GM21717 (cell line): ENCODE measurements at regions not wholly inside any gene's neighbourhood (a gene's known extent, or its start where the extent isn't known, plus 50 kb on each side); places are given as distances from the start of the nearest gene placed in this dataset.

Experiments used
- ATAC-seq: cut with Tn5 transposase; IDR thresholded peaks from one replicate; pipeline ENCODE4 v1.9.1; 2021; ENCODE audit warnings: mild to moderate bottlenecking, moderate library complexity; ENCODE audit not compliant: unreplicated experiment

DNA sequence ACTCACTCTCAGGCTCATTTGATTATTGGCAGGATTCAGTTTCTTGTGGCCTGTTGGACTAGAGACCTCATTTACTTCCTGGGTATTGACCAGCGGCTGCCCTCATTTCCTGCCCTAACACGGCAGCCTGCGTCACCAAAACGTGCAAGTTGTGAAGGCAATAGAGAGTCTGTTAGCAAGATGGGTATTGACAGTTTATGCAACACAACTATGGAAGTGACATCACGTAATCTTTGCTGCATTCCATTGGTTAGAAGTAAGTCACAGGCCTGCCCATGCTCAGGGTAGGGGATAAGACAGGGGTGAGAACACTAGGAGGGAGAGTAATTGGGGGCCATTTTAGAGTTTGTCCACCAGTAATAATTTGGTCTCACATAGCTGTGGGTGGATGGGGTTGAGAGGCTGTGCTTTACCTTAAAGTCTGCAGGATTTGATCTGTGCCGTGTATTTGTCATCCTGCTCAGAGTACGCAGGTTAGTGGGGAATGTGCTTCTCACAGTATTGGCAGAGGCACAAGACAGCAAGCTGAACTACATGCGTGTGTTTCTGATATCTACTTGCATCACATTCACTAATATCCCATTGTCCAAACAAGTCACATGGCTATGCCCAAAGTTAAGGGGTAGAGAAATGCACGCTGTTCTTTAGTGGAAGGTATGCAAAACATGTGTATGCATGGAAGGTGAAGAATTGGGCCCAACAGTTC is 83.3 kb downstream of the EDEM1 start:
- ATAC-seq: no peak

DNA sequence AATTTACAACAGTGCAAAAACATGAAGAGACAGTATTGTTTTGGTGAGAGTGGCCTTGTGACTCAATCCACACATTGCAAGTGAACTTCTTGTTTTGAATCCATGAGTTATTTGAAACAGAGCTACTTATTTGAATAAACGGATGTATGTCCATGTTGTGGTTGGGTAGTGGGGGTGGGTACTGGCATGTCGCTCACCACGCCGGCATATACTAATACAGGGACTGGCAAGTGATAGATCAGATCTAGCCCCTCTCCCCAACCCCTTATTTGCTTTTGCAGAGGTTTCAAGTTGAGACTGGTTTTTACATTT is 83.8 kb downstream of the EDEM1 start:
- no peak for ATAC-seq

DNA sequence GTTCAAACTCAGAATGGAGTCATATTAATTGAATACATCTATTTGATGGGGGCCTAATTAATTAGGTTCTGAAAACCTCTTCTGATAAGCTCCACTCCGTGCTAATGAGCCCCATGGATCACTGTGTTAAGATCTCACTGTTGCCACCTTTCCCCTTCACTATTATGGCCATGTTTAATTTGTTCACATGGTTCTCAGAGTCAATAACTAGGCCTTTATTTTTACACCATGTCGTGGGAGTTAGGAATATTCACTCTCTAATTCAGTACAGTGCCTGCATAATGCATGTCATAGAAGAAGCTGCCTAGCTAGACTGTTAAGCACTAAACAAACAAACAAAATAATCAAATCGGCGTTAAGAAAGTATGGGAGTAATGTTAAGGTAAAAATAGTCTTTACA is 84.9 kb downstream of the EDEM1 start:
- ATAC-seq: no peak

DNA sequence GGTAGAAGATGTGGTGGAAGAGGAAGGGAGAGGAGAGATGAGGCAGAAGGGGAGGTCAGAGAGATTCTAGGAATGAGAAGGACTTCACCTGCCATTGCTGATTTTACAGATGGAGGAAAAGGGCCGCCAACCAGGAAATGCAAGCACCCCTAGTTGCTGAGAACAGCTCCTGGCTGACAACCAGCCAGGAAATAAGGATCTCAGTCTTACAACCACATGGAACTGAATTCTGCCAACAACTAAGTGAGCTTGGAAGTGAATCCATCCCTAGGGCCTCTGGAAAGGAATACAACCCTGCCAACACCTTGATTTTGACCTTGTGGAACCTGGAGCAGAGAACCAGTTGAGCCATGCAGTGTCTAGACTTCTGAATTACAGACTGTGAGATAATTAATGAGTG is 86.6 kb downstream of the EDEM1 start:
- ATAC-seq: no peak

DNA sequence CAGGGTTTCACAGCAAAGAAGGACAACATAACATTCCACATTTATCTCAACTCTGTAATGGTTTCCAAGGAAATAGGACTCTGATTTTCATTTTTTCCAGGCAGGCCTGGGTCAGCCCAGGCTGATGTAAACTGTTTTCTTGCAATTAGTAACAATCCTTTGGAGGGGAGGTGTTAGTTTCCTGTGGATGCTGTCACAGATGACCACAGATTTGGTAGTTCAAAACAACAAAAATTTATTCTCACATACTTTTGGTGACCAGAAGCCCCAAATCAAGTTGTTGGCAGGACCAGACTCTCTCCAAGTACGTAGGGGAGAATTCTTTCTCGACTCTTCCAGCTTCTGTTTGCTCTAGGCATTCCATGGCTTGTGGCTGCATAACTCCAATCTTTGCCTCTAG is 88.0 kb downstream of the EDEM1 start:
- no peak for ATAC-seq

DNA sequence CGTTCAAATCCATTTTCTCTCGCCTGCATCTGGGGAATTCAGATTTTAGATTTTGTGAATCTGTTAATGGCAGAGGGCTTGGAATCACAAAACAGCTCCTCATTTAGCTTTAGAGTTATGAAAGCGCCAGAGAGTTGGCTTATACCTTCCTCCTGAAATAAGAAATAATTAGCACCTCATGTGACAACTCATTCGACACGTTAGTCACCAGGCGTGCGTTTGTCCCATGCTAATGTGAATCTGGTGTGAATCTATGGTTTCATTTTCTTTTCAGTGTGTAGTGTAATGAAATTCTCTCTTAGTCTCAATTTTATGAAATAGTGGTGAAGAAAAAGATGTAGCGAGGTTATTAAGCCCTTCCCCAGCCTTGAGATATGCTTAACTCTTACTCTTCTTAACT is 89.4 kb downstream of the EDEM1 start:
- ATAC-seq: no peak

DNA sequence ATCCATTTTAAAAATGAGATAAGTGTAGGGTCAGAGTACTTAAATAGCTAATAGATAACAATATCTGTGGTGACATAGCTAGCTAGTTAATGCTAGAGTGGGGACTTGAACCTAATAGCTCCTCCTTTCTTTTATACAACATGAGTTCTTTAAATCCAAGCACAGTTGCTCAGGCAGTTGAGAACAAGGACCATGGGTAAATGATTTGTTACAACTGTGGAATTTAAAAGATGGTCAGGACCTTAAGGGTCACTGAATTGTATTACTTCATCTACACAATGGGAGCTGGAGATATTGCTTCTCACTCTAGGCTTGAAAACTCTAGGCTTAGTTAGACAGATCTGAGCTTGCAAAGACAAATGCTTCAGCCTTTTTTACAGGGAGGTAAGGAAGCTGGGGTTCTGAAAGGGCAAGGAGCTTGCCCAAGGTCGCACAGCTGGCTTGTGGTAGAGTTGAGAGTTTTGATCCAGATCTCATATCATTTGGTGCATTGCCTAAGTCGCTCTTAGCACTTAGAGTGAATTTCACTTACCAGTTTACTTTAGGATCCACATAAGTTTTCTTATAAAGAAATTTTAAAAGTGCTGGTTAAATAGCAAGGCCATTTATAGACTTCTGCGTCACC is 90.2 kb downstream of the EDEM1 start:
- ATAC-seq: no peak

DNA sequence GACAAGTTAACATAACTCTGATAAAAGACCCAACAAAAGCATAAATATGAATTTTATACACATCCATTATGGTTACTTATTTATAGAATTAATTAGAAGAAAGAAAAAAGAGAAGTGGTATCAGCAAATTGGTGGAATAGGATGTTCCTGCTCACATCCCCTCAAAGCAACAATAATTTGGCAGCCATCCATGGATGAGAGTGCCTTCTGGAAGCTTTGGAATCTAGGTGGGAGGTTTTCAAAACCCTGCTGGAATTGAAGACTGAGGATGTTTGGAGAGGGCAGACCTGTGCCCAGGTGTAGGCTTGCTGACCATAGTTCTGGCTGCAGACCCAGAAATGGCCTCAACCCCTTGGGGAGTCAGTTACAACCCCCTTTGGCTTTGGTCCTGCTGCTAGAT is 91.2 kb downstream of the EDEM1 start:
- no peak for ATAC-seq

DNA sequence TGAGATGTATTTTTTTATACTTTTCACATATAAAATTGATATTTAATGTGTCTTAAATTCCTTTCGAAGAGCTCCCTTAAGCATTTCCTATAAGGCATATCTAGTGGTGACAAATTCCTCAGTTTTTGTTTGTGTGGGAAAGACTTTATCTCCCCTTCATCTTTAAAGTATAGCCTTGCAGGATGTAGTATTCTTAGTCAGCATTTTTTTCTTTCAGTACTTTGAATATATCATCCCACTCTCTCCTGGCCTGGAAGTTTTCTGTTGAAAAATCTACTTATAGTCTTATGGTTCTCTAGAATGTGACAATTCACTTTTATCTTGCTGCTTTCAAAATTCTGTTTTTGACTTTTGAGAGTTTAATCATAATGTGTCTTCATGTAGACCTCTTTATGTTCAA is 95.2 kb downstream of the EDEM1 start:
- ATAC-seq: no peak

DNA sequence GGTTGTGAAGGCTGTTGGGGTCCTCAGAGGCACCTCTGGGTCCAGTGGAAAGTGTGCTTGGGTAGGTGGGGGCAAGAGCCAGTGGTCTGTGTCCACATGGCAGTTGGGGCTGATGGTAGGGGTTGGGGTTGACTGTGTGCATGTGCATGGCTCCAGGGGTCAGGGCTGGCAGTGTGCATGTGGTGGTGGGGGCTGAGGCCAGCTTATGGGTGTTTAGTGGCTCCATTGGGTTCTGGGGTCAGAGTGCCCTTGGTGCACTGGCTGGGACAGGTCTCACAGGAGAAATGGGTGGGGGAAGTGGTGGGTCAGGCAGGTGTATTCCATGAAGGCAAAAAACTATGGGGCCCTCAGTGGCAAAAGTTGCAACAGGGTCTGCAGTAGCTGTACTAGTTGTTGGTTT is 97.9 kb downstream of the EDEM1 start:
- ATAC-seq: no peak

DNA sequence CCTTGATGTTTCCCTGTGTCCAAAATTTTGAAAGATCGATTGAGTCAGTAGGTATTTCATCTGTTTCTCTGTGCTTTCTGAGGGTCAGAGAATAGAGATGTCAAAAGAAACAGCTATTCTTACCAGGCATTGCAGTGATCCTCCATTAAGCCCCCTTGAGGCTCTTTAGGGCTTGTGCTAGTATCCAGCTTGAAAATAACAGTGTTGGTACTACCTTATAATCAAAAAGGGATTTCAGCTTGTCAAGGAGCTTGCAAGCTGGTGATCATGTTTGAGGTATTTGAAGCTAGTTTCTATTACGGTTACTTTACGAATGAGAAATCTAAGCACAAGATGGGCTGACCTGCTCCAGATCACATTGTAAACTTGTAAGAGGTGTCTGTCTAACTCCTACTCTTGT is 103.4 kb downstream of the EDEM1 start:
- ATAC-seq: no peak

DNA sequence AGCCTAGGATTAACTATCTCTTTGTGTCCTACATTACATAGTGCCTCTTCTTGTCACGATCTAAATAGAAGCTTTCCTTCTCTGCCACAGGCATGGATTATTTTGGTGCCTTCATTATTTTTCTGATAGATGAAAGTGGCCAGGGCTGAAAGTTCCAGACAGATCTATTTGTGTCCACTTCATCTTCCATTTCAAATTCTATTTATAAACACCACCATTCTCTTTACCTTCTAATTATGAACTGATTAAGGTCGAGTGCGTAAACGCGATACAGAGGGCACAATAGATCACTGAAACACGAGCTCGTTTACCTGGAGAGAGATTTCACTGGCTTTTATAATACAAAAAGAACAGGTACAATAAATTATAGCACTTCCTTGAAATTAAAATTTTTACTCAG is 105.0 kb downstream of the EDEM1 start:
- ATAC-seq: no peak

DNA sequence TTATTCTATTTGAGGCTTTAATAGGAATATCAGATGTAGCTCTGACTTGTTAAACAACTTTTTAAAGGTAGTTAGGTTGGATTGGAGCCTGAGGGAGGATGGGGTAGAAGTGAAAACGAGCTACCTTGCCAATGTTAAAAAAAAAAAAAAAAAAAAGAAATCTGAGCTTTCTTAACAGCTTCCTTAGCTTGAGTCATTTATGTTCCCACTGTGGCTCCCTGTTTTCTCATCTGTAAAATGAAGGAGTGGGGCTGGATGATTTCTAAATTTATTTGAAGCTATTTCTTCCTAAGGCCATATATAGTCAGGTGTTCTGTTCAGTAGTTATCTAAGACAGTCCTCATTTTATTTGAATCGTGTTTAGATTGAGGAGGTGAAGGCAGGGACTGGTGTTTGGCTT is 105.7 kb downstream of the EDEM1 start:
- ATAC-seq: no peak

DNA sequence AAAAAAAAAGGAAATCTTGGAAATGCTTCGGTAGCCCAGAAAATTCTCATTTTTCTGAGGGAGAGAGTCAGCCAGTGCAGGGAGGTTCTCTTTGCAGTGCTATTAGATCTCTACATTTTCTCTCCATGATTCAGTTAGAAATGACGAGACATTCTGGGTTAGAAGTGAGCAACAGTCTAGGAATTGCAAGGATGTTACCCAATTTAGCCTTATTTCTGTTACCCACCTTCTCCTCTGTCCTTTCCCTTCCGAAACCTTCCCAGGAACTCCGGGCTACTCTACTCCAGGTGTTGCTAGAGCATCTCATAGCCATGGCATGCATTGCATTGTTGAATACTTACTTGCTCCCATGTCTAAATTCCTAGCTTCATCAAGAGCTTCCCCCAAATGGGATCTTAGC is 106.8 kb downstream of the EDEM1 start:
- ATAC-seq: no peak

DNA sequence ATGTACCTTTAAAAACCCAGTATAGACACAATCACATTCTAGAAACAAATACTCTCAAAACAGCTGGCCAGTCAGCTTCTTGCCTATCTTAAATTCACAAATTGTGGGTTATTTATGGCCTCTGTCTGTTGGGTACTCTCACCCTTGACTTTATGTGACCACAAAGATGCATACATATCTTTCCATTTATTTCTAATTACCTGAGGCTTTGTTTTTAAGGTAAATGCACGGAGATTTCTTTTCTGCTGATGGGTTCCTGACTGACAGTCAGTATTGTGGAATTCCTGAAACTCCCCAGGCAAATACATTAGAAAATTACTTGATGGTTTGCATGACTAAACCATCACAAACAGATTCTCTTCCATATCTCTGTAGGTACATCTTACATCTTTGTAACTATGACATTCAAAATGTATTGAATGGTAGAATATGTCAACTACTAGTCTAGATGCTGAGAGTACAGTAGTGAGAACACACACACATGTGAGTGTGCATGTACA is 107.7 kb downstream of the EDEM1 start:
- no peak for ATAC-seq

DNA sequence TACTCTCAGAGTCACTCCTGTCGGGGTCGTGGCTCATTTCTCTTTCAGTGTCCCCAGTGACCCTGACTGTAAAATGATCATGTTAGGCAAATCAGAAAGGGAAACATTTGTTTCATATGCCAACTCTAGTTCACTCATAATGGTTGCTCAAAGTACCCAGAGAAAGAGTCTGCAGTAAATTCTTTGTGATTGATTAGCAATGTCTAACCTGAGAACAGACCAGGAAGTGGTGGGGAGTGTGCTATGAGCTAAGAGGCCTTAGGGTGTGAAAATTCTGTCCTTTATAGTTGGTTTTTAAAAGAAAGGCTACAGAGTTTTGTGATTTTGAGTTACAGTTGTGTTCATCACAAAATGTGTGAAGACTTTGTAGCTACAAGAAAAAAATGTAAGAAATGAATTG is 108.9 kb downstream of the EDEM1 start:
- ATAC-seq: no peak

DNA sequence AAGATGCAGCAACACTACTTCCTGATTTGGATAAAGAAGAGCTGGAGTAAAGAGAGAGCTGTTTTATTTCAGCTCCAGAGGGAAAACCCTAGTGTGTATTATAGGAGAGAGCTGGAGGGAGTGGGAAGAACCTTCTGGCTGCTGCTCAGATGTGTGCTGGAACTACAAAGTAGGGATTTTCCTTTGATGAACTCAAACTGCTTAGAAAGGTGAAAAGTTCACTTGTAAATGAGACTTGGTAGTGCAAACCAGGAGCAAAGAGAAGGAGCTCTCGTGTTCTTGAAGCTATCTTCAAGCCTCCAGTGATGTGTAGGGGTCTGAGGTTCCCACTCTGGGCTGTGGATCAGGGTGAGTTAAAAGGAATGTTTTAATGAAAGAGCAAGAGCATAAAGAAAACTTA is 110.4 kb downstream of the EDEM1 start:
- ATAC-seq: peak; percentile 28

DNA sequence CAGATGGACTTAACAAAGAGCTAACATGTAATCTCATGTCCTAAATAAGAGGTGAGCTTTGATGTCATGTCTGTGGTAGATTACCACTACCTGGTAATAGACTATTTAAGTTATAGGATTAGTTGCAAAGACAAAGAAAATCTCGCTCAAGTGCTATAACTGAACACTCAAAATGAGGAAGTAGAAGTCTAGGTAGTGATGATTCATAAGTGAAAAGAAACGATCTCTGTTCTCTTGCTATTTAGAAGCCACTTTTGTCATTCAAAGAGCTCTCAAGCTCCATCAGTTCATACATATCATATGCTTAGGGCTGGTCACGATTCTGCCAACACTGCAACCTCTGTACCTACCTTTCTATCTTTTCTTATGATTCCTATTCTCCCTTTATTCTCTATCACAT is 110.9 kb downstream of the EDEM1 start:
- ATAC-seq: peak; percentile 98

DNA sequence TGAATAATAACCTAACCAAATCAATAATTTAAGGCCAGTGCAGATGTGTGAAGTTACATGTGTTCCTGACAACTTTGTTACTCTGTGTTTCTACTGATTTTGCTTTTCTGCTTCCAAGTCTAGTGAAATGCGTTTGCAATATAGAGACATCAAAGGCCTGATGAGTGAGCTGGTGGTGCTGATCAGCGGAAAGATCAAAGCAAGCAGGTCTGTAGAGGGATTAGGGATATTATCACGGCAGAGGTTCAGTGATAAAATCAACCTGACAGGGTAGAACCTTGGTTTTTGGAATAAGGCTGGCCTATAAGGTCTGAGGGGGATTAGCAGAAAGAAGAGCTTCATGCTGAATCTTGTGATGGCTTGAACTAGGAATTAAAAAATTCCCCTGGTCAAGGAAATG is 111.7 kb downstream of the EDEM1 start:
- ATAC-seq: no peak

DNA sequence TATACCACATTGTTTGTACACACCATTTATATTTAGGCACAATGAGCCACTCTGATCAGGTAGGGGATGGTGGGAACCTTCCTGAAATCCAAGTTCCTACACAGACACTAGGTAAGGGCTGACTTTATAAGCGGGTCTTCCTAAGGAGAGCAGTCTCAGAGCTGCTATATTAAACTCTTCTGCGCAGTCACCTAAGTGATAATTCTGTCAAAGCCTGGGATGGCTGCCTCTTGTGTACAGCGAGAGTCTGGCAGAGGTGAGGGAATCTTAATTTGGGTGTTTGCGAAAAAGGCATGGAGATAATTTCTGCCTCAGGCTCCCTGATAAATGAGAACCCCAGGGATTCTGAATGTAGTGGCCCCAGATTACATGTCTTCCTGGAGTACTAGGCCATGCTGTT is 113.1 kb downstream of the EDEM1 start:
- no peak for ATAC-seq

DNA sequence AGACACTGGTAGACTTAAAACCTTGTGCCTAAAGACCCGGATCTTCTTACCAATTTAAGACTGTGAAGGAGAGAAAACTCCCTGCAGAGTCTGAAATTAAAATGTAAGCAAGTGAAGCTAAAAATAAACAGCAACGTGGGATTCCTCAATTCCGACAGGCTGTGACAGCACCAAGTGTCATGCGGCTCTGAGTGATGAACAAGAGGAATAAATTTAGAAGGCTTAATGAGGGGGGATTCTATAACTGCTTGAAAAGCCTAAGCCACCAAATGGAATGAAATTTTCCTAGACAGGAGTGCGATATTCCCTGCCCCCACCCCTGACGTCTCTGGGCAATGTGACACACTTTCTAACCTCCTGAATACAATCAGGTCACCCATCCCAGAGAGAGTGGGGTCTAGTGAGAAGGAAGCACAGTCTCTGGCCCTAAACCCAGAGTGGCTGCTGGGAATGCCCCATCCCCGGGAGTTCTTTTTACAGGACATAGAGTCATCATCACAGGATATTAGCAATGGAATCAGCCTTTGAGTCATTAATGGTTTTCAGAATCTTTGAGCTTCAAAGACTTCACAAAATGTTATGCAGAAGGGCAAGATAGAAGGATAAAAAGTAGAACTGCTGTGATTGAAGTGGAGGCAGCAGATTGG is 114.3 kb downstream of the EDEM1 start:
- no peak for ATAC-seq

DNA sequence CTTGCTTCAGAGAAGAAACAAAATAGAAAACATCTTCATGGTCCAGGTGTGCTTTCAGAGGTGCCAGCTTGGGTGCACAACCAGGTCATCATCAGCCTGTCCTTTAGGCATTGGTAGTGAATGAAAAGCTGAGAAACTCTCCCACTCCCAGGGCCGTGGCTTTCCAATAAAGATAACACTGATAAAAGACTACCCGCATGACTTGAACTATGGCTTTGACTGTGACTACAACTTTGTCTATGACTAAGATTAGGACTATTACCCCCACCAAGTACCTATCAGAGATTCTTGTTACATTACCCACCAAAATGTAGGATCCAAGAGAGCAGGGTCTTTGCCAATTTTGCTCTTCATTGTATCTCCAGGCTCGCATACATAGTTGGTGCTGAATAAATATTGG is 115.2 kb downstream of the EDEM1 start:
- no peak for ATAC-seq

DNA sequence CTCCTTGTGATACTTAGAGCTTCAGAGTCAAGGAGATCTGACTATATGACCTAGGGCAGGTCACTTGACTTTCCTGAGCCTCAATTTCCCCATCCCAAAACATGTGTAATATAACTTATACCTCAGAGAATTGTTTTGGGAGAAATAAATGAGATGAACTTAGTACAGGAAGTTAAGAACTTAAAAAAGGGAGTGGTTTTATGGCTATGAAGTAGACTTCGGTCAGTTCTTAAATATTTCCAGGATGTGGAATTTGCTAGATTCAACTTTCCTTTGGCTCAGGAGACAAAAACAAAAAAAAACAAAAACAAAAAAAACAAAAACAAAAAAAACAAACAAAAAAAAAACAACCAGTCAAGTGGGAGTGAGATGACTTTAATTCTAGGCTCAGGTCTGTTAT is 116.7 kb downstream of the EDEM1 start:
- no peak for ATAC-seq
